Epithelial cell of proximal tubule (primary cell): ENCODE measurements at regions not wholly inside any gene's neighbourhood (a gene's known extent, or its start where the extent isn't known, plus 50 kb on each side); places are given as distances from the start of the nearest gene placed in this dataset.

Experiments used
- DNase-seq: peaks from one replicate; pipeline ENCODE4 v3.0.0-alpha.2; 2011; ENCODE audit warnings: low read depth
- H3K4me3 ChIP-seq: 2 replicates; pipeline ENCODE4 v1.5.1; 2011; ENCODE audit warnings: low read depth, mild to moderate bottlenecking, low read length
- CTCF ChIP-seq: conservative IDR thresholded peaks from 2 replicates; pipeline ENCODE4 v1.5.1; 2012; ENCODE audit warnings: low read depth, mild to moderate bottlenecking, low read length

GRCh38 chr12:92566448-92567019 lies 136.3 kb upstream of the PLEKHG7 start:
- no peak for TF ChIP-seq CTCF
- no peak for DNase-seq
- no peak overlapping the region for H3K4me3 ChIP-seq

- peak; percentile 54 for DNase-seq
- TF ChIP-seq CTCF, result no peak
- no peak overlapping the region for H3K4me3 ChIP-seq
Observed at GRCh38 chr12:92563819-92564218, 139.0 kb upstream of the PLEKHG7 start.

- TF ChIP-seq CTCF, result no peak
- H3K4me3 ChIP-seq, result no peak overlapping the region
- no peak for DNase-seq
Observed at GRCh38 chr12:92562063-92562734, 140.6 kb upstream of the PLEKHG7 start.

- no peak overlapping the region for H3K4me3 ChIP-seq
- TF ChIP-seq CTCF, result no peak
- DNase-seq, result peak; percentile 62
Observed at GRCh38 chr12:92561543-92561899, 141.3 kb upstream of the PLEKHG7 start.

GRCh38 chr12:92560713-92561542 lies 141.9 kb upstream of the PLEKHG7 start:
- DNase-seq, result no peak
- H3K4me3 ChIP-seq, result no peak overlapping the region
- TF ChIP-seq CTCF, result no peak

GRCh38 chr12:92558806-92559205 lies 144.0 kb upstream of the PLEKHG7 start:
- DNase-seq, result no peak
- TF ChIP-seq CTCF, result no peak
- H3K4me3 ChIP-seq, result no peak overlapping the region
